HG02759 (cell line): ENCODE measurements at regions not wholly inside any gene's neighbourhood (a gene's known extent, or its start where the extent isn't known, plus 50 kb on each side); places are given as distances from the start of the nearest gene placed in this dataset.
"Not testable (repeated sequence)": the region's sequence is repeated elsewhere in the genome, so short reads cannot be mapped to it uniquely, and the experiment has no call there.

Experiments
- ATAC-seq: cut with Tn5 transposase; IDR thresholded peaks from one replicate; pipeline ENCODE4 v1.9.1; 2021; ENCODE audit warnings: mild to moderate bottlenecking, moderate library complexity; ENCODE audit not compliant: unreplicated experiment

GRCh38 chr16:29297809-29298177 is 108.7 kb downstream of the NPIPB11 start:
- not testable (repeated sequence) for ATAC-seq

- ATAC-seq: not testable (repeated sequence)
Measured at GRCh38 chr16:29297144-29297808, 109.2 kb downstream of the NPIPB11 start.

GRCh38 chr16:29296176-29296575 is 110.3 kb downstream of the NPIPB11 start:
- not testable (repeated sequence) for ATAC-seq

- not testable (repeated sequence) for ATAC-seq
Measured at GRCh38 chr16:29294951-29295795, 111.3 kb downstream of the NPIPB11 start.

GRCh38 chr16:29294400-29294933 is 112.0 kb downstream of the NPIPB11 start:
- ATAC-seq: not testable (repeated sequence)

- ATAC-seq: not testable (repeated sequence)
Measured at GRCh38 chr16:29293545-29293944, 113.0 kb downstream of the NPIPB11 start.

- not testable (repeated sequence) for ATAC-seq
Measured at GRCh38 chr16:29292952-29293471, 113.5 kb downstream of the NPIPB11 start.

- ATAC-seq: not testable (repeated sequence)
Measured at GRCh38 chr16:29291329-29292271, 114.9 kb downstream of the NPIPB11 start.

GRCh38 chr16:29290631-29291247 is 115.8 kb downstream of the NPIPB11 start:
- ATAC-seq: peak; percentile 88

GRCh38 chr16:29289516-29290239 is 116.8 kb downstream of the NPIPB11 start:
- not testable (repeated sequence) for ATAC-seq

GRCh38 chr16:29288711-29289474 is 117.6 kb downstream of the NPIPB11 start:
- ATAC-seq: not testable (repeated sequence)

GRCh38 chr16:29287871-29288535 is 118.5 kb downstream of the NPIPB11 start:
- ATAC-seq: not testable (repeated sequence)

- ATAC-seq: not testable (repeated sequence)
Measured at GRCh38 chr16:29287246-29287645, 119.3 kb downstream of the NPIPB11 start.

- not testable (repeated sequence) for ATAC-seq
Measured at GRCh38 chr16:29286796-29287195, 119.7 kb downstream of the NPIPB11 start.

GRCh38 chr16:29286161-29286560 is 120.3 kb downstream of the NPIPB11 start:
- ATAC-seq: not testable (repeated sequence)

GRCh38 chr16:29285151-29285885 is 121.2 kb downstream of the NPIPB11 start:
- ATAC-seq: not testable (repeated sequence)

GRCh38 chr16:29284723-29285122 is 121.8 kb downstream of the NPIPB11 start:
- ATAC-seq: not testable (repeated sequence)
